Activated CD4-positive, alpha-beta T cell treated with anti-CD3 and anti-CD28 coated beads, Interleukin-2, amount 10 ng/mL, durations not matched to agents 24 days and 14 days (primary cell): ENCODE measurements at regions not wholly inside any gene's neighbourhood (a gene's known extent, or its start where the extent isn't known, plus 50 kb on each side); places are given as distances from the start of the nearest gene placed in this dataset.

Experiments
- DNase-seq: peaks from one replicate; pipeline ENCODE4 v3.0.0; 2022
- H3K27ac Mint-ChIP-seq: one replicate; pipeline ENCODE4 v1.8.0; 2022; ENCODE audit warnings: mild to moderate bottlenecking, mixed read lengths
- H3K27me3 Mint-ChIP-seq: one replicate; pipeline ENCODE4 v1.8.0; 2022; ENCODE audit warnings: mixed read lengths
- H3K36me3 Mint-ChIP-seq: one replicate; pipeline ENCODE4 v1.8.0; 2022; ENCODE audit warnings: low read depth, mild to moderate bottlenecking, mixed read lengths
- H3K4me1 Mint-ChIP-seq: one replicate; pipeline ENCODE4 v1.8.0; 2021; ENCODE audit warnings: mixed read lengths
- H3K4me3 Mint-ChIP-seq: one replicate; pipeline ENCODE4 v1.8.0; 2022; ENCODE audit warnings: mild to moderate bottlenecking, moderate library complexity, mixed read lengths
- H3K9me3 Mint-ChIP-seq: one replicate; pipeline ENCODE4 v1.8.0; 2021; ENCODE audit warnings: mixed read lengths
- intact Hi-C: fragments of 100-400 bp; cut with micrococcal nuclease; formaldehyde crosslinking; loops from one replicate; pipeline ENCODE4 v1.15.1; 2023

DNA sequence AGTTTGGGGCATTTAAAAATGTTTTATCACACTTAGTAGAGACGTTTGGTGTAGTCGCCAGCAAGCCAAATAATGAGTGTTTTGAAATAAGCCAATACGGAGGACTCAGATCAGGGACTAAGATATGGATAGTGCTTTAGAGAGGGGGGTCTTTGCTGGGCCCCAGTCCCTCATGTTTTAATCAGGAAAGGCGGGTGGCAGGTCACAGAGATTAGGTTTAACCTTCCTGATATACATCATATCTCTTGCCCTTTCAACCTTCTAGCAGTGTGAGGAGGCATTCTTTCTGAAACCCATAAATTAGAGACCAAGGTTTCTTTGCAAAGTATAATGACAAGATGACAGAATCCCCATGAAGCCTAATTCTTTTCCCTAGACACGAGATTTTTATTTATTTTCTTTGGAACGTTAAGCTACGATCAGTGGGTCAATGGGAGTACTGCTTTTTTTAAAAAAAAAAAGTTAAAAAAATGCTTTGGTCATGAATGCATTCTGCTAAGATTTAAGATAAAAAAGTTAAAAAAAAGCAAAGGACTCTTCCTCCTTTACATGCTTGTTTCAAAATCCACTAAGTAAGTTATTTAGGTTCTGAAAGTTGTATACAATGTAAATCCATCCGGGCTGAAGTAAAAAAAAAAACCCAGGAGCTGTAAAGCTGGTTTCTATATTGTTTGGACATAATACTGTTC, 572.1 kb upstream of the SALL1 start:
- H3K36me3 Mint-ChIP-seq: no peaks in the 10 kb centered on the region
- H3K4me1 Mint-ChIP-seq: no peaks in the 10 kb centered on the region
- intact Hi-C loops: no loop called here
- H3K4me3 Mint-ChIP-seq: no peak overlapping the region
- DNase-seq: no peak
- H3K27me3 Mint-ChIP-seq: no peaks in the 10 kb centered on the region
- H3K27ac Mint-ChIP-seq: no peak overlapping the region
- H3K9me3 Mint-ChIP-seq: no peaks in the 10 kb centered on the region

DNA sequence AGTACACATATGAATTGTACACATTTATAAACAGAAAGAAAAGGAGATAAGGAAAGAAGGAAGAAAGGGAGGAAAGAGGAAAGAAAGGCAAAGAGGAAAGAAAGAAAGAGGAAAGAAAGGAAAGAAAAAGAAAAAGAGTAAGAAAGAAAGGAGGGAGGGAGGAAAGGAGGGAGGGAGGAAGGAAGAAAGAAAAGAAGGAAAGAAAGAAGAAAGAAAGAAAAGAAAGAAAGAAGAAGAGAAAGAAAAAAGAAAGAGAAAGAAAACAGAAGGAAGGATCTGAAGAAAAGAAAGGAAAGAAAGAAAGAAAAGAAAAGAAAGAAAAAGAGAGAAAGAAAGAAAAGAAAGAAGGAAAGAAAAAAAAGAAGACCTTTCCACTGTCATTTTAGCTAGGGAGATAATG, 571.4 kb upstream of the SALL1 start:
- no peak overlapping the region for H3K4me3 Mint-ChIP-seq
- intact Hi-C loops: no loop called here
- H3K27ac Mint-ChIP-seq: no peak overlapping the region
- H3K9me3 Mint-ChIP-seq: no peaks in the 10 kb centered on the region
- no peak for DNase-seq
- H3K27me3 Mint-ChIP-seq: no peaks in the 10 kb centered on the region
- no peaks in the 10 kb centered on the region for H3K4me1 Mint-ChIP-seq
- no peaks in the 10 kb centered on the region for H3K36me3 Mint-ChIP-seq

- no peaks in the 10 kb centered on the region for H3K27me3 Mint-ChIP-seq
- intact Hi-C loops: no loop called here
- H3K27ac Mint-ChIP-seq: no peak overlapping the region
- no peak overlapping the region for H3K4me3 Mint-ChIP-seq
- no peak for DNase-seq
- no peaks in the 10 kb centered on the region for H3K4me1 Mint-ChIP-seq
- H3K36me3 Mint-ChIP-seq: no peaks in the 10 kb centered on the region
- H3K9me3 Mint-ChIP-seq: no peaks in the 10 kb centered on the region
These were observed 568.3 kb upstream of the SALL1 start for GRCh38 chr16:51719376-51719775.

GRCh38 chr16:51716195-51716594, 565.1 kb upstream of the SALL1 start:
- no peaks in the 10 kb centered on the region for H3K9me3 Mint-ChIP-seq
- H3K27me3 Mint-ChIP-seq: no peaks in the 10 kb centered on the region
- H3K4me1 Mint-ChIP-seq: no peaks in the 10 kb centered on the region
- H3K27ac Mint-ChIP-seq: no peak overlapping the region
- intact Hi-C loops: no loop called here
- H3K4me3 Mint-ChIP-seq: no peak overlapping the region
- DNase-seq: no peak
- no peaks in the 10 kb centered on the region for H3K36me3 Mint-ChIP-seq

GRCh38 chr16:51713502-51713901, 562.4 kb upstream of the SALL1 start:
- Mint-ChIP-seq H3K4me1 (no peaks in the 10 kb centered on the region), H3K27me3 (no peaks in the 10 kb centered on the region), H3K36me3 (no peaks in the 10 kb centered on the region), H3K4me3 (no peak overlapping the region), H3K9me3 (peaks cover 4% of the 10 kb centered on the region), H3K27ac (no peak overlapping the region)
- DNase-seq: no peak
- intact Hi-C loops: no loop called here

- no peaks in the 10 kb centered on the region for H3K27me3 Mint-ChIP-seq
- no peak for DNase-seq
- peaks cover 4% of the 10 kb centered on the region for H3K9me3 Mint-ChIP-seq
- H3K4me3 Mint-ChIP-seq: no peak overlapping the region
- no peak overlapping the region for H3K27ac Mint-ChIP-seq
- H3K4me1 Mint-ChIP-seq: no peaks in the 10 kb centered on the region
- no peaks in the 10 kb centered on the region for H3K36me3 Mint-ChIP-seq
- intact Hi-C loops: no loop called here
These were observed 560.0 kb upstream of the SALL1 start for GRCh38 chr16:51710905-51711563.

GRCh38 chr16:51710186-51710585, 559.1 kb upstream of the SALL1 start:
- Mint-ChIP-seq H3K4me3 (no peak overlapping the region), H3K27me3 (no peaks in the 10 kb centered on the region), H3K9me3 (peaks cover 4% of the 10 kb centered on the region), H3K4me1 (no peaks in the 10 kb centered on the region), H3K36me3 (no peaks in the 10 kb centered on the region), H3K27ac (no peak overlapping the region)
- no peak for DNase-seq
- intact Hi-C loops: no loop called here

DNA sequence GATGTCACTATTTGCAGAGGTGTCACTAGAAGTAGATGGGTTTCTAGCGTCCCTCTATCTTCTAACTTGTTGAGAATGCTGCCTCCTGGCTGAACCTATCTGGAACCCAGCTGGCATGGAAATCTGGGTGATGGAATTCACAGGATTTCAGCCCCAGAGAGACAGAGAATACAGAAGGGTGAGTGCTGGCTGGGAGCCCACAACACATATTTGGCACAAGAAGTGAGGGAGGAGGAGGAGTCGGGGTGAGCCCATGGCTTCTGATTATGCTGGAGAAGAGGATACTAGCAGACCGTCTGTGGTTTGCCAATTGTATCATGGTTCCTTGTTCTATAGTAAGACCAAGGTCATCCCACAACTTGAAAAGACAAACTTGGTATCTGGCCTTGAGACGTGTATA, 557.8 kb upstream of the SALL1 start:
- no peak for DNase-seq
- H3K4me3 Mint-ChIP-seq: no peak overlapping the region
- H3K27ac Mint-ChIP-seq: no peak overlapping the region
- H3K9me3 Mint-ChIP-seq: peaks cover 11% of the 10 kb centered on the region
- no peaks in the 10 kb centered on the region for H3K36me3 Mint-ChIP-seq
- H3K27me3 Mint-ChIP-seq: no peaks in the 10 kb centered on the region
- intact Hi-C loops: no loop called here
- no peaks in the 10 kb centered on the region for H3K4me1 Mint-ChIP-seq

DNA sequence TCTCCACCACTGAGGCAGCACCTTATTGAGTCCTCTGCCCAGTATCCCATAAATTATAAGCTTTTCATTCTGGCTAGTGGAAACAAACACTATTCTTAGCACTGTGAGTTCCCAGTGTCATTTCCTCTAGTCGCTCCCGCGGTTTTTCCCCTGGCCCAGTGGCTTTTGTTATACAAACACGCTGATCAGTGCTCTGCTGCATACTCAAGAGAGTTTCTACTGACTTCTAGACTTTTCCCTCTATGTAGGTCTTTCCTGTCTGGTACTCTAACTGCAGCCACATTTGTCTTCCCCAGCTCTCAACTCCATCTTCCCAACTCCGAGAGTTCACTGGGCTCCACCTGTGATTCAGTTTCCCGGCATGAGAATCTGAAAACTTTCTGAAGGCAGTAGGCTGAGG, 556.6 kb upstream of the SALL1 start:
- Mint-ChIP-seq H3K36me3 (no peaks in the 10 kb centered on the region), H3K27ac (no peak overlapping the region), H3K4me1 (no peaks in the 10 kb centered on the region), H3K27me3 (no peaks in the 10 kb centered on the region), H3K9me3 (peaks cover 14% of the 10 kb centered on the region), H3K4me3 (no peak overlapping the region)
- intact Hi-C loops: no loop called here
- DNase-seq: no peak

- intact Hi-C loops: no loop called here
- peaks cover 14% of the 10 kb centered on the region for H3K9me3 Mint-ChIP-seq
- no peak overlapping the region for H3K4me3 Mint-ChIP-seq
- H3K36me3 Mint-ChIP-seq: no peaks in the 10 kb centered on the region
- H3K27me3 Mint-ChIP-seq: no peaks in the 10 kb centered on the region
- no peak overlapping the region for H3K27ac Mint-ChIP-seq
- no peak for DNase-seq
- no peaks in the 10 kb centered on the region for H3K4me1 Mint-ChIP-seq
These were observed 554.1 kb upstream of the SALL1 start for GRCh38 chr16:51705142-51705541.

DNA sequence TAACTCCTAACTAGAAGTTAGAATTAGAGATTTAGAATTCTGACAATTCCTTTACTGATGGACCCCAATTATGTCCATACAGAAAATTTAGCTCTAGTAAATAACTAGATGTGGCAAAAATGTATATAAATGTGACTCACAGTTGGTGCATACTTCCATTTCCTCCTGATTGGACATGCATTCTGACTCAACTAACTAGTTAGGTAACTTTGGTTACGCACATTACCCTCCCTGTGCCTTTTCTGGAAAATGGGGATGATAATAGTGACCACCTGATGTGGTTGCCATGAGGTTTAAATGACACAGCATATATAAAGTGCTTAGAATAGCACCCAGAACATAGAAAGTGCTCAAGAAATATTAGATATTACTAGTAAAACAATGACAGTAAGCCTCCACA, 550.0 kb upstream of the SALL1 start:
- Mint-ChIP-seq H3K9me3 (peaks cover 10% of the 10 kb centered on the region), H3K4me3 (no peak overlapping the region), H3K27ac (no peak overlapping the region), H3K4me1 (no peaks in the 10 kb centered on the region), H3K27me3 (no peaks in the 10 kb centered on the region), H3K36me3 (no peaks in the 10 kb centered on the region)
- DNase-seq: no peak
- intact Hi-C loops: no loop called here

DNA sequence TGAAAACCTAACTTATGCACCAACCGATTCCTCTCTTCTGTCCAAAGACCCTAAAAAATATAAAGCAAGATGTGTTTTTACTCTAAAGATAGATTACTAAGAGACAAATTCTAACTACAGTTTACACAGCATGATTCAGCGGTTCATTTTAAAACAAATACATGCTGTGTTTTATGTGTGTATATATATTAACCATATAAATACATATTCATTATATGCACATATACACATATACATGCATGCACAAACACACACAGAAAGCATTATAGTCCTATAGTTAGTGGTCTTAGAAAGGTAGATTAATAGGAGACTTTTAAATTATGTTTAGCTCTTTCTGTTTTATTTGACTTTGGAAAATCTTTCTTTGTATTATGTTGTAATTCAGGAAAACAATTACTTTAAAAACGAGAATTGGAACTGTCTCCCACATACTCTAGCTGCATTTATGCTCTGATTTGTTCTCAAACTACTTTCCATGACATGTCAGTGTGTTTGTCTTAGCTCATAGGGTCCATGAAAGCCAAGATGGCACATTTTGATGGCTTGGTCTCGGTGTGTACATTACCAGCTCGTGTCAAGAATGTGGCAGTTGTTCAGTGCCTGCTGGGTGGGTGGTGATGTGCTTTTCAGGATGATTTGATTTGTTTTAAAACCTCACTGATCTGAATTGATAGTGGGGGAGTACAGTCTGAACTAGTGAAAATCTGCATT, 548.8 kb upstream of the SALL1 start:
- Mint-ChIP-seq H3K27ac (no peak overlapping the region), H3K36me3 (no peaks in the 10 kb centered on the region), H3K4me3 (no peak overlapping the region), H3K9me3 (peaks cover 8% of the 10 kb centered on the region), H3K27me3 (no peaks in the 10 kb centered on the region), H3K4me1 (no peaks in the 10 kb centered on the region)
- intact Hi-C loops: no loop called here
- no peak for DNase-seq

- intact Hi-C loops: no loop called here
- H3K27ac Mint-ChIP-seq: no peak overlapping the region
- peaks cover under 1% of the 10 kb centered on the region for H3K9me3 Mint-ChIP-seq
- no peak overlapping the region for H3K4me3 Mint-ChIP-seq
- no peaks in the 10 kb centered on the region for H3K4me1 Mint-ChIP-seq
- H3K27me3 Mint-ChIP-seq: no peaks in the 10 kb centered on the region
- no peak for DNase-seq
- H3K36me3 Mint-ChIP-seq: no peaks in the 10 kb centered on the region
These were observed 547.6 kb upstream of the SALL1 start for GRCh38 chr16:51698647-51699046.

GRCh38 chr16:51697454-51697853, 546.4 kb upstream of the SALL1 start:
- Mint-ChIP-seq H3K27ac (no peak overlapping the region), H3K4me3 (no peak overlapping the region), H3K9me3 (no peaks in the 10 kb centered on the region), H3K27me3 (no peaks in the 10 kb centered on the region), H3K36me3 (no peaks in the 10 kb centered on the region), H3K4me1 (no peaks in the 10 kb centered on the region)
- no peak for DNase-seq
- intact Hi-C loops: no loop called here
